ENCODE measurements at regions not wholly inside any gene's neighbourhood (a gene's known extent, or its start where the extent isn't known, plus 50 kb on each side); places are given as distances from the start of the nearest gene placed in this dataset.

DNA sequence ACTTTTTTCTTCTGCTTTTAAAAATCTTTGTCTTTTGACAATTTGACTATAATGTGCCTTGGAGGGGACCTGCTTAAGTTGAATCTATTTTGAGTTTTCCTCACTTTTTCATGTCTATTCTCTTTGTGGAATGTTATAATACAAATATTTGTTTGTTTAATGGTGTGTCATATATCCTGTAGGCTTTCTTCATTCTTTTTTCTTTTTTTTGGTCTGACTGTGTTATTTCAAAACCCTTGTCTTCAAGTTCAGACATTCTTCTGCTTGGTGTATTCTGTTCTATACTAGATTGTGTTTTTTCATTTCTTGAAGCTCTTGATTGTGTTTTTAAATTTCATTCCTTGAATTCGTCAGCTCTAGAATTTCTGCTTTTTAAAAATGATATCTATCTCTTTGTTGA lies 228.2 kb downstream of the STK31 start:
- WGBS (ENCODE audit: low lambda C conversion rate): 76% methylated on average over 1 of the region's 1 CpG
- Histone ChIP-seq H3K4me3 (ENCODE audit: low read depth in 2 of 2, low read length in 1 of 2) (no peak overlapping the region), H3K9ac (no peak overlapping the region), H3K27me3 (ENCODE audit: insufficient read depth) (no peaks in the 10 kb centered on the region), H3K4me2 (no peak overlapping the region), H3K27ac (ENCODE audit: low read depth in 2 of 2, low read length in 1 of 2) (no peak overlapping the region), H3K79me2 (ENCODE audit: insufficient read depth) (no peaks in the 10 kb centered on the region), H3K9me3 (no peaks in the 10 kb centered on the region), H2AFZ (ENCODE audit: low read depth) (no peak overlapping the region), H3K4me1 (ENCODE audit: control insufficient read depth in 1 of 2, insufficient read depth in 2 of 2, low read depth in 1 of 2, low read length in 1 of 2) (no peaks in the 10 kb centered on the region; a peak in 1 of 4 replicates), H3K9me2 (no peaks in the 10 kb centered on the region; the same call in 1 of the 2 replicates), H4K20me1 (ENCODE audit: insufficient read depth) (no peaks in the 10 kb centered on the region), H3K36me3 (replicated peaks in 1 of 2; ENCODE audit: control insufficient read depth in 1 of 2, insufficient read depth in 2 of 2, low read length in 1 of 2) (no peaks in the 10 kb centered on the region), H3F3A (replicated peaks; ENCODE audit: insufficient read depth) (no peaks in the 10 kb centered on the region)
- DNase-seq: no peak
- TF ChIP-seq YY1 (IDR thresholded peaks at IDR 0.05; ENCODE audit: low read depth) (no peak), SMC3 (IDR thresholded peaks at IDR 0.05; ENCODE audit: low read depth, low read length) (no peak), ELF1 (IDR thresholded peaks at IDR 0.05) (no peak), MXI1 (IDR thresholded peaks at IDR 0.05; ENCODE audit: low read depth, low read length) (no peak), FOXJ3 (CRISPR knock-in tag; IDR thresholded peaks at IDR 0.05) (no peak), JUND (IDR thresholded peaks at IDR 0.05) (no peak), POLR2AphosphoS5 (IDR thresholded peaks at IDR 0.05; ENCODE audit: low read depth, low read length) (no peak), EZH2phosphoT487 (IDR thresholded peaks at IDR 0.05; ENCODE audit: borderline replicate concordance, low read depth) (no peak), EP300 (IDR thresholded peaks at IDR 0.05; ENCODE audit: borderline replicate concordance in 1 of 2, low read depth in 1 of 2, low read length in 1 of 2) (no peak), FOXM1 (IDR thresholded peaks at IDR 0.05; ENCODE audit: low read depth) (no peak), GABPA (IDR thresholded peaks at IDR 0.05; ENCODE audit: low read depth) (no peak)
- TF ChIP-seq, protein P1, sequence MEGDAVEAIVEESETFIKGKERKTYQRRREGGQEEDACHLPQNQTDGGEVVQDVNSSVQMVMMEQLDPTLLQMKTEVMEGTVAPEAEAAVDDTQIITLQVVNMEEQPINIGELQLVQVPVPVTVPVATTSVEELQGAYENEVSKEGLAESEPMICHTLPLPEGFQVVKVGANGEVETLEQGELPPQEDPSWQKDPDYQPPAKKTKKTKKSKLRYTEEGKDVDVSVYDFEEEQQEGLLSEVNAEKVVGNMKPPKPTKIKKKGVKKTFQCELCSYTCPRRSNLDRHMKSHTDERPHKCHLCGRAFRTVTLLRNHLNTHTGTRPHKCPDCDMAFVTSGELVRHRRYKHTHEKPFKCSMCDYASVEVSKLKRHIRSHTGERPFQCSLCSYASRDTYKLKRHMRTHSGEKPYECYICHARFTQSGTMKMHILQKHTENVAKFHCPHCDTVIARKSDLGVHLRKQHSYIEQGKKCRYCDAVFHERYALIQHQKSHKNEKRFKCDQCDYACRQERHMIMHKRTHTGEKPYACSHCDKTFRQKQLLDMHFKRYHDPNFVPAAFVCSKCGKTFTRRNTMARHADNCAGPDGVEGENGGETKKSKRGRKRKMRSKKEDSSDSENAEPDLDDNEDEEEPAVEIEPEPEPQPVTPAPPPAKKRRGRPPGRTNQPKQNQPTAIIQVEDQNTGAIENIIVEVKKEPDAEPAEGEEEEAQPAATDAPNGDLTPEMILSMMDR (IDR thresholded peaks at IDR 0.05): no peak
- TF ChIP-seq, protein P2, sequence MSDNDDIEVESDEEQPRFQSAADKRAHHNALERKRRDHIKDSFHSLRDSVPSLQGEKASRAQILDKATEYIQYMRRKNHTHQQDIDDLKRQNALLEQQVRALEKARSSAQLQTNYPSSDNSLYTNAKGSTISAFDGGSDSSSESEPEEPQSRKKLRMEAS (IDR thresholded peaks at IDR 0.05; ENCODE audit: low read depth): no peak
- TF ChIP-seq, protein P3, sequence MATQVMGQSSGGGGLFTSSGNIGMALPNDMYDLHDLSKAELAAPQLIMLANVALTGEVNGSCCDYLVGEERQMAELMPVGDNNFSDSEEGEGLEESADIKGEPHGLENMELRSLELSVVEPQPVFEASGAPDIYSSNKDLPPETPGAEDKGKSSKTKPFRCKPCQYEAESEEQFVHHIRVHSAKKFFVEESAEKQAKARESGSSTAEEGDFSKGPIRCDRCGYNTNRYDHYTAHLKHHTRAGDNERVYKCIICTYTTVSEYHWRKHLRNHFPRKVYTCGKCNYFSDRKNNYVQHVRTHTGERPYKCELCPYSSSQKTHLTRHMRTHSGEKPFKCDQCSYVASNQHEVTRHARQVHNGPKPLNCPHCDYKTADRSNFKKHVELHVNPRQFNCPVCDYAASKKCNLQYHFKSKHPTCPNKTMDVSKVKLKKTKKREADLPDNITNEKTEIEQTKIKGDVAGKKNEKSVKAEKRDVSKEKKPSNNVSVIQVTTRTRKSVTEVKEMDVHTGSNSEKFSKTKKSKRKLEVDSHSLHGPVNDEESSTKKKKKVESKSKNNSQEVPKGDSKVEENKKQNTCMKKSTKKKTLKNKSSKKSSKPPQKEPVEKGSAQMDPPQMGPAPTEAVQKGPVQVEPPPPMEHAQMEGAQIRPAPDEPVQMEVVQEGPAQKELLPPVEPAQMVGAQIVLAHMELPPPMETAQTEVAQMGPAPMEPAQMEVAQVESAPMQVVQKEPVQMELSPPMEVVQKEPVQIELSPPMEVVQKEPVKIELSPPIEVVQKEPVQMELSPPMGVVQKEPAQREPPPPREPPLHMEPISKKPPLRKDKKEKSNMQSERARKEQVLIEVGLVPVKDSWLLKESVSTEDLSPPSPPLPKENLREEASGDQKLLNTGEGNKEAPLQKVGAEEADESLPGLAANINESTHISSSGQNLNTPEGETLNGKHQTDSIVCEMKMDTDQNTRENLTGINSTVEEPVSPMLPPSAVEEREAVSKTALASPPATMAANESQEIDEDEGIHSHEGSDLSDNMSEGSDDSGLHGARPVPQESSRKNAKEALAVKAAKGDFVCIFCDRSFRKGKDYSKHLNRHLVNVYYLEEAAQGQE (IDR thresholded peaks at IDR 0.05; ENCODE audit: low read depth, low read length): no peak
- TF ChIP-seq, protein P4, sequence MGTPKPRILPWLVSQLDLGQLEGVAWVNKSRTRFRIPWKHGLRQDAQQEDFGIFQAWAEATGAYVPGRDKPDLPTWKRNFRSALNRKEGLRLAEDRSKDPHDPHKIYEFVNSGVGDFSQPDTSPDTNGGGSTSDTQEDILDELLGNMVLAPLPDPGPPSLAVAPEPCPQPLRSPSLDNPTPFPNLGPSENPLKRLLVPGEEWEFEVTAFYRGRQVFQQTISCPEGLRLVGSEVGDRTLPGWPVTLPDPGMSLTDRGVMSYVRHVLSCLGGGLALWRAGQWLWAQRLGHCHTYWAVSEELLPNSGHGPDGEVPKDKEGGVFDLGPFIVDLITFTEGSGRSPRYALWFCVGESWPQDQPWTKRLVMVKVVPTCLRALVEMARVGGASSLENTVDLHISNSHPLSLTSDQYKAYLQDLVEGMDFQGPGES (IDR thresholded peaks at IDR 0.05; ENCODE audit: low read depth, low read length): no peak
- ChIA-PET CTCF (interaction anchor here (0.7 to 3.4 kb wide), 11 partner anchors 9 to 443 kb away, joined by 3 to 27 read pairs (median 4); partner anchors contain the start of gene NPY), POLR2A (no interaction called here)

Measured in SK-N-SH (cell line).